ENCODE measurements at regions not wholly inside any gene's neighbourhood (a gene's known extent, or its start where the extent isn't known, plus 50 kb on each side); places are given as distances from the start of the nearest gene placed in this dataset.

- no peak for TF ChIP-seq AFF1 (IDR thresholded peaks at IDR 0.05; ENCODE audit: low read depth in 1 of 2, partially characterized antibody in 2 of 2)
- TF ChIP-seq SFPQ (IDR thresholded peaks at IDR 0.05; ENCODE audit: low read depth, low read length), result no peak
- no peak for TF ChIP-seq ZFP36 (IDR thresholded peaks at IDR 0.05; ENCODE audit: low read depth, low read length, partially characterized antibody)
- TF ChIP-seq HDAC1 (IDR thresholded peaks at IDR 0.05), result no peak
- TF ChIP-seq NR3C1 (CRISPR knock-in tag; IDR thresholded peaks at IDR 0.05), result no peak
- no peak for TF ChIP-seq RFX5 (IDR thresholded peaks at IDR 0.05; ENCODE audit: low read depth, low read length)
- no peak for TF ChIP-seq POLR2AphosphoS2 (IDR thresholded peaks at IDR 0.05; ENCODE audit: low read length)
- TF ChIP-seq KDM4B (IDR thresholded peaks at IDR 0.05; ENCODE audit: borderline replicate concordance in 2 of 2, low read depth in 1 of 2), result no peak
Observed at GRCh38 chr13:21814604-21815003, 143.7 kb downstream of the FGF9 start.
